Mucosa of rectum (tissue), 2 donors: ENCODE measurements at regions not wholly inside any gene's neighbourhood (a gene's known extent, or its start where the extent isn't known, plus 50 kb on each side); places are given as distances from the start of the nearest gene placed in this dataset.

Experiments used
- H3K27ac ChIP-seq, 2 donors: one replicate each; pipeline ENCODE4 v1.7.0; 2013; ENCODE audit warnings: inconsistent platforms in 2 of 2, low read depth in 2 of 2, low read length in 2 of 2
- H3K27me3 ChIP-seq, 2 donors: one replicate each; pipeline ENCODE4 v1.7.0; 2013; ENCODE audit warnings: low read length in 2 of 2; ENCODE audit not compliant: control insufficient read depth in 2 of 2, insufficient read depth in 2 of 2
- H3K36me3 ChIP-seq, 2 donors: one replicate each; pipeline ENCODE4 v1.7.0; 2013; ENCODE audit warnings: low read length in 2 of 2; ENCODE audit not compliant: control insufficient read depth in 2 of 2, insufficient read depth in 2 of 2
- H3K4me1 ChIP-seq, 2 donors: one replicate each; pipeline ENCODE4 v1.7.0; 2013; ENCODE audit warnings: low read length in 2 of 2, mild to moderate bottlenecking in 1 of 2; ENCODE audit not compliant: control insufficient read depth in 2 of 2, insufficient read depth in 2 of 2
- H3K4me3 ChIP-seq, 2 donors: one replicate each; pipeline ENCODE4 v1.7.0; 2013; ENCODE audit warnings: low read length in 2 of 2
- H3K9ac ChIP-seq, 2 donors: one replicate each; pipeline ENCODE4 v1.7.0; 2013; ENCODE audit warnings: low read length in 2 of 2, low read depth in 1 of 2, mild to moderate bottlenecking in 1 of 2
- H3K9me3 ChIP-seq, 2 donors: one replicate each; pipeline ENCODE4 v1.7.0; 2013; ENCODE audit warnings: low read length in 2 of 2; ENCODE audit not compliant: control insufficient read depth in 2 of 2
- donor health status: healthy.
- donor health status: Normal muscosa, but diverticular disease.

GRCh38 chr3:180469149-180469548 is 132.8 kb upstream of the TTC14 start:
- H3K4me3 ChIP-seq = no peak overlapping the region
- no peaks in the 10 kb centered on the region for H3K36me3 ChIP-seq
- H3K27ac ChIP-seq = no peak overlapping the region
- no peaks in the 10 kb centered on the region for H3K27me3 ChIP-seq
- no peaks in the 10 kb centered on the region for H3K9me3 ChIP-seq
- no peaks in the 10 kb centered on the region for H3K4me1 ChIP-seq
- H3K9ac ChIP-seq = no peak overlapping the region

DNA sequence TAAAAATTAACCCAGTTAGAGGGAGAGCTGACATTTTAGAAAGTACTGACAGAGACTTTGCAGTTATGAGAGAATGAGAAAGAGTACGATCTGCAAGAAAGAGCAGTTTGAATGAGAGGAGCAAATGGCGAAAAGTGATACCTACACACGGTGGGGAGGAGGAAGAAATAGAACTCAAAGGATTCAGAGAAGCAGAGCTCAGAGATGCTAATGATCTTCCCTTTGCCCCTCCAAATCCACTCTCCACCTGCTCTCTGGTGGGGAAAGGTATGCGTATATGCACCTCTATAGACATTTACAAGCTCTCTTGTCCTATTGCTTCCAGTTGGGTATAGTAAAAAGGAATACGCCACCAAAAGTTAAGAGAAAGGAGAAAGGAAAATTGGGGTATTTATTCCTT is 123.3 kb upstream of the TTC14 start:
- no peak overlapping the region for H3K27ac ChIP-seq
- H3K9ac ChIP-seq = no peak overlapping the region
- no peaks in the 10 kb centered on the region for H3K36me3 ChIP-seq
- H3K4me1 ChIP-seq = no peaks in the 10 kb centered on the region
- no peak overlapping the region for H3K4me3 ChIP-seq
- no peaks in the 10 kb centered on the region for H3K27me3 ChIP-seq
- H3K9me3 ChIP-seq = no peaks in the 10 kb centered on the region

DNA sequence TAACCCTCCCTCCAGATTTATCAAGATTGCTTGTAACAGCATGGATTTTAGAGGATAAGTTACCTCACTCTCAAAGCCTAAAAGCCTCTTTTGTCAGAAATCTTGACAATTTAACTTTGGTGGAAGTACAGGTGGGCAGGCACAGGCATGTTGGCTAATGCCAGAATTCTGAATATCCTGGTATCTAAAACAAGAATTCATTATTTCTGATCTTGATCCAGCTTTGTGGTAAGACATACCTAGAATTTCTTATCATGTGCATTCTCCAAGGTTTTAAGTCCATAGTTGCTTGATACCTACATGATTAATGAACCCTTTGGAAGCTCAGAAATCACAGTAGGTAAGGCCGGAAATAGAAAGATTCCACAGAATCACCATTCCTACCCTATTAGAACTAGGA is 109.9 kb upstream of the TTC14 start:
- H3K4me3 ChIP-seq = no peak overlapping the region
- H3K9me3 ChIP-seq = no peaks in the 10 kb centered on the region
- no peaks in the 10 kb centered on the region for H3K27me3 ChIP-seq
- H3K36me3 ChIP-seq = no peaks in the 10 kb centered on the region
- no peak overlapping the region for H3K9ac ChIP-seq
- H3K4me1 ChIP-seq = no peaks in the 10 kb centered on the region
- H3K27ac ChIP-seq = no peak overlapping the region

GRCh38 chr3:180496995-180497394 is 105.0 kb upstream of the TTC14 start:
- Histone ChIP-seq H3K27ac (no peak overlapping the region), H3K4me3 (no peak overlapping the region), H3K27me3 (no peaks in the 10 kb centered on the region), H3K9me3 (no peaks in the 10 kb centered on the region), H3K9ac (no peak overlapping the region), H3K4me1 (no peaks in the 10 kb centered on the region), H3K36me3 (no peaks in the 10 kb centered on the region)

DNA sequence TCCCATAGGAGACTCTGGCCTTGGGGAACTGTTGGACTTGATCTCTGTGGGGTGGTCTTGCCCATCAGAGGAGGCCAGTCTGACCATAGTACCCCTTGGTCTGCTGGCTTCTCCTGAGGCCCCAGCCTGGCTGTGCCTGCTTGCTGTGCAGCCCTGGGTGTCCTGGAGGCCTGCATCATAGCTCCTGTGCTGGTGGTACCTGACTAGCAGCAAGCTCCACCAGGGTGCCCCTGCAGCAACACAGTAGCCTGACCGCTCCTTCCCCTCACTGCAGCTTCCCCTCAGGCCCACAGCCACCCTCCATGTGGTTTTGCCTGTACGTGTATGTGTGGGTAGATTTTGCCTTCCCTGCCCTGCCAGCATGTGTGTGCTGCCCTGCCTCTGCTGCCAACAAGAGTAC is 85.6 kb upstream of the TTC14 start:
- Histone ChIP-seq H3K4me1 (no peaks in the 10 kb centered on the region), H3K36me3 (no peaks in the 10 kb centered on the region), H3K27me3 (no peaks in the 10 kb centered on the region), H3K4me3 (no peak overlapping the region), H3K9me3 (peaks cover 0 to 4% of the 10 kb centered on the region in 2 donors), H3K9ac (no peak overlapping the region), H3K27ac (no peak overlapping the region)

DNA sequence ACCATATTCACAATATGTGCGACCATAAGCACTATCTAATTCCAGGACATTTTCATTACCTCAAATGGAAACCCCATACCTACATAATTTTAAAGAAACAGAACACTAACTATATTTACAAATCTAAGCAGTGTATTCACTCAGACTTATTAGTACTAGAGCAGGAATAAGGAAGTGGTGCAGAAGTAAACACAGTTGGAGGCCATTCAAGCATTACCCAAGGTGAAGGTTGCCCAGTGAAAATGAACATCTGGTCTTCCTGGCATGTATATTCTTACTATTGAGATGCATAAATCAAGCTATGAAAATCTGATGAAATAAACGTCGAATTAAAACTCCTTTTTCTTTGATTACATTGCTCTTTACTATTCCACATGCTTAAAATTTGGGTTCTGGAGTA is 78.9 kb upstream of the TTC14 start:
- H3K36me3 ChIP-seq = no peaks in the 10 kb centered on the region
- no peaks in the 10 kb centered on the region for H3K4me1 ChIP-seq
- H3K9me3 ChIP-seq = peaks cover 0 to 4% of the 10 kb centered on the region in 2 donors
- H3K27me3 ChIP-seq = no peaks in the 10 kb centered on the region
- no peak overlapping the region for H3K4me3 ChIP-seq
- H3K27ac ChIP-seq = no peak overlapping the region
- no peak overlapping the region for H3K9ac ChIP-seq

DNA sequence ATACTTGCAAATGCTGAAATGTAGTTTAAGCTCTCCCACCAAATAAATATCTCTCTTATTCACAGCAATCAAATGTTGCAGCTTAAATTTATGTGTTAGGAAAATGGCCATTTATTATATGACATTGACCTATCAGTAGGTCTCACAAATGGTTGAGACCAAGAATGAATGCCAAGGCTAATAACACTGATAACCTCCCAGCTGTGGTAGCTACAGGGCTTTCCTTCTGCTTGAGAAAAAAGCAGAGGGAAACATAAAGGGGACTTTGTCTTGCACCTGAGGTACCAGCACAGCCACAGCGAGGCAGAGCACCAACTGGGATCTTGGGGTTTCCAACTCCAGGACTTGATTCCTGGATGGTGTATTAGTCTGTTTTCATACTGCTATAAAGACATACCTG is 73.1 kb upstream of the TTC14 start:
- Histone ChIP-seq H3K9ac (no peak overlapping the region), H3K27ac (no peak overlapping the region), H3K27me3 (no peaks in the 10 kb centered on the region), H3K4me3 (no peak overlapping the region), H3K9me3 (no peaks in the 10 kb centered on the region), H3K36me3 (no peaks in the 10 kb centered on the region), H3K4me1 (no peaks in the 10 kb centered on the region)

DNA sequence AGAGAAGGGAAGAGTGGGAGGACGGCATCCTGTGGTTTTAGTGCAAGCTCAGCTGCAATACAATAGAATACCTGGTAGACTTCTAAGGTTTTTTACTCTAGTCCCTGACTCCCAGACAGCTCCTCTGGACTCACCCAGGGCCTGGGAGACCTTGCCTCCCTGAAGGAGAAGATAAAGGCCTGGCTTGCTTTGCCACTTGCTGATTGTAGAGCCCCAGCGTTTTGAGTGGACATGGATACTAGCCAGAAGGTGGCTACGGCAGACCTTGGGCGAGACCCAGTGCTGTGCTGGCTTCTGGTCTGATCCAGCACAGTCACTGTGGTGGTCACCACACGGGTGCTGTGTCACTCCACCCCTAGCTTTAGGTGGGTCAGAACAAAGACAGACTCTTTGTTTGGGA is 72.2 kb upstream of the TTC14 start:
- Histone ChIP-seq H3K4me3 (no peak overlapping the region), H3K36me3 (no peaks in the 10 kb centered on the region), H3K9me3 (no peaks in the 10 kb centered on the region), H3K27me3 (no peaks in the 10 kb centered on the region), H3K9ac (no peak overlapping the region), H3K4me1 (no peaks in the 10 kb centered on the region), H3K27ac (no peak overlapping the region)

- Histone ChIP-seq H3K36me3 (no peaks in the 10 kb centered on the region), H3K27me3 (no peaks in the 10 kb centered on the region), H3K4me3 (no peak overlapping the region), H3K4me1 (no peaks in the 10 kb centered on the region), H3K27ac (no peak overlapping the region), H3K9ac (no peak overlapping the region), H3K9me3 (no peaks in the 10 kb centered on the region)
Observed at GRCh38 chr3:180530276-180530675, 71.7 kb upstream of the TTC14 start.

DNA sequence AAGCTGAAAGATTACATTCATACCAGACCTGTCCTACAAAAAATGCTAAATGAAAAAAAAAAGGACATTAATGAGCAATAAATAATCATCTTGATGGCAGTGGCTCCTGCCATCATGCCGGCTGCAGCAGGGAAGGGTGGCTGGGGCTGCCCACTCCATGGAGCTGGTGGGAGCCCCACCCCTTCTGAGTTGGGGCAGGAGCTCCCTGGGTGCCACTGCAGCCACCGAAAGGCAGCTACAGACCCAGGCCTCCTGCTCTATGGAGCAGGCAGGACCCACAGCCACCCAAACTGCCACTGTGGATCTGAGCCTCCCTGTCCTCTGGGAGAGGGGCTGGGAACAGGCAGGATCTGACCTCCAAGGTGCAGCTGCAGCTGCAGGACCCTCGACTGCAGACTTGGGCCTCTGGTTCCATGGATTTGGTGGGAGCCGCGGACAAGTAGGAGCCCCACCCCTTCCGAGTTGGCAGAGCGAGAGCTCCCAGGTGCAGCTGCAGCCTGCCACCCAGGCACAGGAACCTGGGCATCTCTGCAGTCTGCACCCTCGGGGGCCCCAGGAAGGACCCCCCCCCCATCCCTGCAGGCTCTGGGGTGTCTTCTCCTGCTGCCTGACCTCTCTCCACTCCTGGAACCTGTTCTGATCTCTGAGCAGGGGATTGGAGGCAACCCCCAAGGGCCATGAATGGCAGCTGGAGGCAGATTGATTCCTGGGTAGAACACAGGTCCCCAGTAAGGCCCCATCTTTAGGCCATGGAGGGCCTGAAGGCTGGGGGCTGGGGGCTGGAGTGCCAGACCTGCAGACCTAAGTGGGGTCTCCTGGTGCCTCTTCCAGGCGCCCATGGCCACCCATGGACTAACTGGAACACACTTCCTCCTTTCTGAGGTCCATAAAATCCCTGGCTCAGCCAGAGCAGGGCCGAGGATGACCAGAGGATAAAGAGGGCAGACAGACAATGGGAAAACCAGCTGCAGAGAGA is 70.4 kb upstream of the TTC14 start:
- no peaks in the 10 kb centered on the region for H3K4me1 ChIP-seq
- H3K4me3 ChIP-seq = no peak overlapping the region
- no peak overlapping the region for H3K27ac ChIP-seq
- H3K9ac ChIP-seq = no peak overlapping the region
- H3K27me3 ChIP-seq = no peaks in the 10 kb centered on the region
- H3K36me3 ChIP-seq = no peaks in the 10 kb centered on the region
- no peaks in the 10 kb centered on the region for H3K9me3 ChIP-seq
